ENCODE measurements at regions not wholly inside any gene's neighbourhood (a gene's known extent, or its start where the extent isn't known, plus 50 kb on each side); places are given as distances from the start of the nearest gene placed in this dataset.

DNA sequence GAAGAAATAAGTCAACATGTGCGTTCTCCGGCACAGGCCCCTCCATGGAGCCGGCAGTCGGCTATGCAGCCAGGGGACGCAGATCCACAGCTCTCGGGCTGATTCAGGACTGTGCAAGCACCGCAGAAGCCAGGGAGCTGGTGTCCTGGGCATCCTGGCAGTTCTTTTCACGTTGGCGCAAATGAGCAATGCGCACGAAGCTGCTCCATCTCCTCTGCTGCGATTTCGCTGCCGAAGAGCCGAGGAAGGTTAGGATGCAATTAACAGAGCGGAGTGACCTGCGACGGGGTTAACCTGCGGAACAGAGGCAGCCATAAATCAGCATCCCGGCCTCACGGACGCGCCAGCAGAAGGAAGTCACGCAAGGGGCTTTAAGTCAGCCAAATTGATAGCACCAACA, 107.1 kb upstream of the POU3F3 start:
- Mint-ChIP-seq H3K27ac (no peak overlapping the region), H3K27me3 (ENCODE audit: insufficient read depth) (no peaks in the 10 kb centered on the region)
- 93% methylated on average over 24 of the region's 24 CpGs for WGBS, 2 experiments (ENCODE audit: insufficient coverage in 1 of 2, insufficient read length in 1 of 2)

GRCh38 chr2:104749856-104750460, 104.0 kb upstream of the POU3F3 start:
- Mint-ChIP-seq H3K9me3 (no peaks in the 10 kb centered on the region), H3K4me3 (no peak overlapping the region)
- 89% methylated on average over 6 of the region's 6 CpGs; no CpG with 5 or more reads in 1 of the 2 experiments for WGBS, 2 experiments (ENCODE audit: insufficient coverage in 1 of 2, insufficient read length in 1 of 2)

More for the DNA sequence above, 107.1 kb upstream of the POU3F3 start:
- Mint-ChIP-seq H3K4me3 (no peak overlapping the region), H3K36me3 (ENCODE audit: low read depth) (no peaks in the 10 kb centered on the region), H3K9me3 (no peaks in the 10 kb centered on the region), H3K4me1 (no peaks in the 10 kb centered on the region)
- H3K4me3 ChIP-seq (ENCODE audit: low read length) = no peak overlapping the region
- peak; percentile 42 for DNase-seq
- no peaks in the 10 kb centered on the region for H3K36me3 ChIP-seq (ENCODE audit: control insufficient read depth, insufficient read depth, low read length)
- H3K27me3 ChIP-seq (ENCODE audit: control insufficient read depth, insufficient read depth, low read length, poor library complexity, severe bottlenecking) = peaks cover 2% of the 10 kb centered on the region
- H3K4me1 ChIP-seq (ENCODE audit: control insufficient read depth, insufficient read depth, low read length) = no peaks in the 10 kb centered on the region
- TF ChIP-seq, protein P1, sequence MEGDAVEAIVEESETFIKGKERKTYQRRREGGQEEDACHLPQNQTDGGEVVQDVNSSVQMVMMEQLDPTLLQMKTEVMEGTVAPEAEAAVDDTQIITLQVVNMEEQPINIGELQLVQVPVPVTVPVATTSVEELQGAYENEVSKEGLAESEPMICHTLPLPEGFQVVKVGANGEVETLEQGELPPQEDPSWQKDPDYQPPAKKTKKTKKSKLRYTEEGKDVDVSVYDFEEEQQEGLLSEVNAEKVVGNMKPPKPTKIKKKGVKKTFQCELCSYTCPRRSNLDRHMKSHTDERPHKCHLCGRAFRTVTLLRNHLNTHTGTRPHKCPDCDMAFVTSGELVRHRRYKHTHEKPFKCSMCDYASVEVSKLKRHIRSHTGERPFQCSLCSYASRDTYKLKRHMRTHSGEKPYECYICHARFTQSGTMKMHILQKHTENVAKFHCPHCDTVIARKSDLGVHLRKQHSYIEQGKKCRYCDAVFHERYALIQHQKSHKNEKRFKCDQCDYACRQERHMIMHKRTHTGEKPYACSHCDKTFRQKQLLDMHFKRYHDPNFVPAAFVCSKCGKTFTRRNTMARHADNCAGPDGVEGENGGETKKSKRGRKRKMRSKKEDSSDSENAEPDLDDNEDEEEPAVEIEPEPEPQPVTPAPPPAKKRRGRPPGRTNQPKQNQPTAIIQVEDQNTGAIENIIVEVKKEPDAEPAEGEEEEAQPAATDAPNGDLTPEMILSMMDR (conservative IDR thresholded peaks at IDR 0.05) = no peak
- no peaks in the 10 kb centered on the region for H3K9me3 ChIP-seq (ENCODE audit: control insufficient read depth, low read length)
- H3K27ac ChIP-seq (ENCODE audit: low read depth, low read length) = no peak overlapping the region
- no peak overlapping the region for H3K9ac ChIP-seq (ENCODE audit: extremely low read depth, low read length, poor library complexity, severe bottlenecking)

DNA sequence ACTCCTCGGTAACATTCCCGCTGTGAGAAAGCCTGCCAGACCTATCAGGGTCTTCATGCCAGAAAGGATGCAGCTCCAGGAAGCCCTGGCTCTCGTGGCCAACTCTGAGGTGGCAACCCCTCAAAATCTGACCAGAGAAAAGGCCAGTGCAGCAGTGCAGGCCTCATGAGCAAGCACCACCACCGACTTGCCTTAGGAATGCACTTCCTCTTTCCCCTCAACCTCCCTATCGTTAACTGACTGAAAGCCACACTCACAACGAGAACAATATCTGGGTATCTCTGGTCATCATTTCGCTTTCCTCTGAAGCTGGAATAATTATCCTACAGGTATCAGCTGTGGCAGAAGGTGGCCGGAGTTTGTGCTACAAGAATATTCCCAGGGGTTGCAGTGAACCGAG, 101.4 kb upstream of the POU3F3 start:
- H3K4me3 ChIP-seq (ENCODE audit: low read length) = no peak overlapping the region
- WGBS, 2 experiments (ENCODE audit: insufficient coverage in 1 of 2, insufficient read length in 1 of 2) = 78 to 81% methylated on average over 6 to 9 of the region's 9 CpGs
- H3K27ac ChIP-seq (ENCODE audit: low read depth, low read length) = no peak overlapping the region
- H3K4me3 Mint-ChIP-seq = no peak overlapping the region
- no peak for DNase-seq
- H3K27me3 Mint-ChIP-seq (ENCODE audit: insufficient read depth) = peaks cover 8% of the 10 kb centered on the region
- H3K9me3 Mint-ChIP-seq = peaks cover 8% of the 10 kb centered on the region
- peaks cover 11% of the 10 kb centered on the region for H3K4me1 ChIP-seq (ENCODE audit: control insufficient read depth, insufficient read depth, low read length)
- no peak overlapping the region for H3K27ac Mint-ChIP-seq
- TF ChIP-seq, protein P1 (conservative IDR thresholded peaks at IDR 0.05) = no peak
- H3K36me3 Mint-ChIP-seq (ENCODE audit: low read depth) = no peaks in the 10 kb centered on the region
- H3K27me3 ChIP-seq (ENCODE audit: control insufficient read depth, insufficient read depth, low read length, poor library complexity, severe bottlenecking) = no peaks in the 10 kb centered on the region
- H3K4me1 Mint-ChIP-seq = peaks cover 11% of the 10 kb centered on the region
- H3K9ac ChIP-seq (ENCODE audit: extremely low read depth, low read length, poor library complexity, severe bottlenecking) = no peak overlapping the region
- peaks cover 10% of the 10 kb centered on the region for H3K9me3 ChIP-seq (ENCODE audit: control insufficient read depth, low read length)
- H3K36me3 ChIP-seq (ENCODE audit: control insufficient read depth, insufficient read depth, low read length) = no peaks in the 10 kb centered on the region

More at GRCh38 chr2:104749856-104750460, 104.0 kb upstream of the POU3F3 start:
- DNase-seq = no peak
- no peaks in the 10 kb centered on the region for H3K9me3 ChIP-seq (ENCODE audit: control insufficient read depth, low read length)
- H3K27me3 Mint-ChIP-seq (ENCODE audit: insufficient read depth) = no peaks in the 10 kb centered on the region
- H3K4me1 Mint-ChIP-seq = peaks cover 9% of the 10 kb centered on the region
- H3K36me3 Mint-ChIP-seq (ENCODE audit: low read depth) = no peaks in the 10 kb centered on the region
- TF ChIP-seq, protein P1 (conservative IDR thresholded peaks at IDR 0.05) = no peak
- H3K4me3 ChIP-seq (ENCODE audit: low read length) = no peak overlapping the region
- H3K27ac ChIP-seq (ENCODE audit: low read depth, low read length) = no peak overlapping the region
- H3K27me3 ChIP-seq (ENCODE audit: control insufficient read depth, insufficient read depth, low read length, poor library complexity, severe bottlenecking) = no peaks in the 10 kb centered on the region
- H3K4me1 ChIP-seq (ENCODE audit: control insufficient read depth, insufficient read depth, low read length) = peaks cover 7% of the 10 kb centered on the region
- no peaks in the 10 kb centered on the region for H3K36me3 ChIP-seq (ENCODE audit: control insufficient read depth, insufficient read depth, low read length)
- no peak overlapping the region for H3K27ac Mint-ChIP-seq
- no peak overlapping the region for H3K9ac ChIP-seq (ENCODE audit: extremely low read depth, low read length, poor library complexity, severe bottlenecking)
